H1 (cell line): ENCODE measurements at regions not wholly inside any gene's neighbourhood (a gene's known extent, or its start where the extent isn't known, plus 50 kb on each side); places are given as distances from the start of the nearest gene placed in this dataset.

Experiments used
- CTCF ChIP-seq, 3 experiments: IDR thresholded peaks; 1 replicate in 2 of 3; 2 replicates in 1 of 3; pipeline versions ENCODE4 v1.5.1 to v1.6.1; 2011; ENCODE audit warnings: low read length in 3 of 3, mild to moderate bottlenecking in 3 of 3, inconsistent platforms in 2 of 3, low read depth in 1 of 3, moderate library complexity in 1 of 3; ENCODE audit not compliant: insufficient read depth in 1 of 3; ENCODE audit errors: control extremely low read depth in 1 of 3
- POLR2A ChIP-seq, 2 experiments: IDR thresholded peaks; 1 replicate in 1 of 2; 2 replicates in 1 of 2; pipeline ENCODE4 v1.6.1; 2011; ENCODE audit warnings: low read depth in 2 of 2, low read length in 2 of 2, mild to moderate bottlenecking in 2 of 2; ENCODE audit errors: control extremely low read depth in 1 of 2
- YY1 ChIP-seq: IDR thresholded peaks from 2 replicates; pipeline ENCODE4 v1.6.1; 2011; ENCODE audit warnings: low read depth, mild to moderate bottlenecking, low read length

GRCh38 chr2:191565120-191565519 is 112.8 kb upstream of the NABP1 start:
- TF ChIP-seq YY1 (no peak), POLR2A (IDR thresholded peaks at IDR 0.05; ENCODE audit: control extremely low read depth in 1 of 2, low read depth in 2 of 2, low read length in 2 of 2) (no peak), CTCF (IDR thresholded peaks at IDR 0.05; ENCODE audit: control extremely low read depth in 1 of 3, insufficient read depth in 1 of 3, low read depth in 1 of 3, low read length in 3 of 3) (no peak)
